GM13976 (cell line): ENCODE measurements at regions not wholly inside any gene's neighbourhood (a gene's known extent, or its start where the extent isn't known, plus 50 kb on each side); places are given as distances from the start of the nearest gene placed in this dataset.

Experiments
- DNase-seq: peaks from one replicate; pipeline ENCODE4 v3.0.0; 2012; ENCODE audit warnings: low spot score
- in situ Hi-C: fragments of 300-500 bp; cut with MboI; formaldehyde crosslinking; loops from one replicate; pipeline ENCODE4 v1.12.0; 2022; ENCODE audit warnings: low sequenced_read_pairs, mixed read lengths, inconsistent platforms; ENCODE audit not compliant: unreplicated experiment
- TF ChIP-seq, protein P1 (sequence below): IDR thresholded peaks from 2 replicates; pipeline ENCODE4 v1.5.1; 2012; ENCODE audit warnings: borderline replicate concordance, mild to moderate bottlenecking; ENCODE audit not compliant: insufficient read depth; ENCODE audit errors: extremely low read depth, missing control alignments, control extremely low read depth

- in situ Hi-C loops = no loop called here
- DNase-seq = no peak
- TF ChIP-seq, protein P1, sequence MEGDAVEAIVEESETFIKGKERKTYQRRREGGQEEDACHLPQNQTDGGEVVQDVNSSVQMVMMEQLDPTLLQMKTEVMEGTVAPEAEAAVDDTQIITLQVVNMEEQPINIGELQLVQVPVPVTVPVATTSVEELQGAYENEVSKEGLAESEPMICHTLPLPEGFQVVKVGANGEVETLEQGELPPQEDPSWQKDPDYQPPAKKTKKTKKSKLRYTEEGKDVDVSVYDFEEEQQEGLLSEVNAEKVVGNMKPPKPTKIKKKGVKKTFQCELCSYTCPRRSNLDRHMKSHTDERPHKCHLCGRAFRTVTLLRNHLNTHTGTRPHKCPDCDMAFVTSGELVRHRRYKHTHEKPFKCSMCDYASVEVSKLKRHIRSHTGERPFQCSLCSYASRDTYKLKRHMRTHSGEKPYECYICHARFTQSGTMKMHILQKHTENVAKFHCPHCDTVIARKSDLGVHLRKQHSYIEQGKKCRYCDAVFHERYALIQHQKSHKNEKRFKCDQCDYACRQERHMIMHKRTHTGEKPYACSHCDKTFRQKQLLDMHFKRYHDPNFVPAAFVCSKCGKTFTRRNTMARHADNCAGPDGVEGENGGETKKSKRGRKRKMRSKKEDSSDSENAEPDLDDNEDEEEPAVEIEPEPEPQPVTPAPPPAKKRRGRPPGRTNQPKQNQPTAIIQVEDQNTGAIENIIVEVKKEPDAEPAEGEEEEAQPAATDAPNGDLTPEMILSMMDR = no peak
These were observed 1056.3 kb downstream of the CDH11 start for GRCh38 chr16:64065523-64065922.

DNA sequence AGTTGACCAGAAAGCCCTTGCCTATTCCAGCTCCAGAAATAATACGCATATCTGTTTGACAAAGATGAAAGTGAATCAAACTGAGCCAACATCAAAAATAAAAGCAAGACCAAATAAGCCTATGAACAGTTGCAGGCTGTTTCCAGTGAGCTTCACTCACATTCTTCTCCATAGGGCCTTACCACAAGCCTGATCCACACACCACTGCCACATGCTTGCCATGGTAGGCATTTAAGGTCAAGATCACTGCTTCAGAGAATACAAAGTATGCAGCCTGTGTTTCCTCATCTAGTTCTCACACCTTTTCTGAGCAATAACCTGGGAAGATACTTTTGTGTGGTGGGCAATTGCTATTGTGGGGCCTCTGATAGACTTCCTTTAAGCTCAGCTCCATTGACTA is 1060.2 kb downstream of the CDH11 start:
- TF ChIP-seq, protein P1 = peak; percentile 1
- in situ Hi-C loops = no loop called here
- DNase-seq = no peak

DNA sequence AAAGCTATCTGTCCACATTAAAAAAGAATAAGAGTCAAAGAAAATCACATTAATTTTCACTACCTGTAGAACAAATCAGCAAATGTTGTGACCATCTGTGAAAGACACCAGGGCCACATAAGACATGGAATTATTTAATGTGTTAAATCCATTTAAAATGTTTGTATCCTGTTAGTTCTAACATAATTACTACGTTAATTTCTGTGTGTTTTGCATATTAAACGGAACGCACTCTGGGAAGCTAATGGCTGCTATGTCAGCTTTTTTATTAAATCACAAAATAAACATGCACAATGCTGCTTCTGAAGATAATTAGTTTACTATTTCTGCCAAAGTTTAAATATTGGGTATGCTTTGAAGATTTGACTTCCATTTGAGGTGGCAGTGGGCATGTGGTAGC is 1061.2 kb downstream of the CDH11 start:
- DNase-seq = no peak
- TF ChIP-seq, protein P1 = no peak
- in situ Hi-C loops = no loop called here

DNA sequence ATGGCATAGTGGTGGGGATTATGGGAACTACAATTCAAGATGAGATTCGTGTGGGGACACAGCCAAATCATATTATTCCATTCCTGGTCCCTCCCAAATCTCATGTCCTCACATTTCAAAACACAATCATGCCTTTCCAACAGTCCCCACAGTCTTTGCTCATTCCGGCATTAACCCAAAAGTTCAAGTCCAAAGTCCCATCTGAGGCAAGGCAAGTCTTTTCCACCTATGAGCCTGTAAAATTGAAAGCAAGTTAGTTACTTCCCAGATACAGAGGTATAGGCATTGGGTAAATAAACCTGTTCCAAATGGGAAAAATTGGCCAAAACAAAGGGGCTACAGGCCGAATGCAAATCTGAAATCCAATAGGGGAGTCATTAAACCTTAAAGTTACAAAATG is 1063.2 kb downstream of the CDH11 start:
- TF ChIP-seq, protein P1 = no peak
- no peak for DNase-seq
- in situ Hi-C loops = no loop called here

- DNase-seq = no peak
- in situ Hi-C loops = no loop called here
- TF ChIP-seq, protein P1 = no peak
These were observed 1070.0 kb downstream of the CDH11 start for GRCh38 chr16:64051824-64052223.

DNA sequence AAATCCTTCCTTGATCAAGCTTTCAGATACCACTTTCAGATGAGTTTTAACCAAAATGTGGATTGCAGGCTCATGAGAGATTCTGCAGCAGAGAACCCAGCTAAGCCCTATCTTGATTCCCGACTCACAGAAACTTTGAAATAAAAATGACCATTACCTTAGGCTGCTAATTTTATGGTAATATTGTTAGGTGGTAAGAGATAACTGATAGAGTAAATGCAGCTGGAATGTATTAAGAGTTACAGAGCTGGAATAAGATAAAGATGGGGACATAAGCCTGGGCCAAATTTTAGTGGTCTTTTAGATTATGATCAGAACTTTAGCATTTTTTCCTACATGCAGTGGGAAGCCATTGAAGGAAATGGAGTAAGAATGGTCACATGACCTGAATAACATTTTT is 1074.0 kb downstream of the CDH11 start:
- DNase-seq = no peak
- in situ Hi-C loops = no loop called here
- TF ChIP-seq, protein P1 = no peak

DNA sequence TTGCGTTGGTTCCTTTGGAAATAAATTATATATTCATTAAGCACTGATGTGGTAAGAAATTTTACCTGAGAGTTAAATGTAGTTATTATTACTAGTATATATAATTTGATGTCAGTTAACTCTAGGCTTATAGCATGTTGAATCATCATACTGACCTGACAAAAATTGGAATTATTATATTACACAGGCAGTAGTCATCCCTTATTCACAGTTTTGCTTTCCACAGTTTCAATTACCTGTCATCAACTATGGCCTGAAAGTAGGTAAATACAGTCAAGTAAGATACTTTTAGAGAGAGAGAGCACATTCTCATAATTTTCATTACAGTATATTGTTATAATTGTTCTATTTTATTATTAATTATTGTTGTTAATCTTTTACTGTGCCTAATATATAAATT is 1074.7 kb downstream of the CDH11 start:
- TF ChIP-seq, protein P1 = no peak
- DNase-seq = no peak
- in situ Hi-C loops = no loop called here
